DOHH2 (cell line): ENCODE measurements at regions not wholly inside any gene's neighbourhood (a gene's known extent, or its start where the extent isn't known, plus 50 kb on each side); places are given as distances from the start of the nearest gene placed in this dataset.

Experiments
- H3F3A ChIP-seq: fragments of 200-600 bp; sonication (generic), shearing (Covaris generic); 2 replicates; pipeline ENCODE4 v1.6.0; 2016; ENCODE audit warnings: antibody characterized with exemption, mild to moderate bottlenecking; ENCODE audit not compliant: control insufficient read depth, insufficient read depth
- H3K27ac ChIP-seq: fragments of 200-600 bp; sonication (generic); 2 replicates; pipeline ENCODE4 v1.5.1; 2014; ENCODE audit warnings: low read depth, mild to moderate bottlenecking, low read length, moderate library complexity
- H3K27me3 ChIP-seq: fragments of 200-600 bp; sonication (generic); 2 replicates; pipeline ENCODE4 v1.6.1; 2014; ENCODE audit warnings: mild to moderate bottlenecking, low read length, mixed read lengths; ENCODE audit not compliant: control insufficient read depth
- H3K36me3 ChIP-seq: fragments of 200-600 bp; sonication (generic); 2 replicates; pipeline ENCODE4 v1.6.1; 2014; ENCODE audit warnings: mild to moderate bottlenecking, low read length, moderate library complexity, mixed read lengths; ENCODE audit not compliant: control insufficient read depth
- H3K4me1 ChIP-seq: fragments of 200-600 bp; sonication (generic); 2 replicates; pipeline ENCODE4 v1.6.1; 2014; ENCODE audit warnings: mild to moderate bottlenecking, low read length, mixed read lengths; ENCODE audit not compliant: control insufficient read depth
- H3K4me2 ChIP-seq: fragments of 200-600 bp; sonication (generic); 2 replicates; pipeline ENCODE4 v1.6.0; 2014; ENCODE audit warnings: mild to moderate bottlenecking, low read length, moderate library complexity
- H3K4me3 ChIP-seq: fragments of 200-600 bp; sonication (generic); 2 replicates; pipeline ENCODE4 v1.5.1; 2014; ENCODE audit warnings: mild to moderate bottlenecking, low read length, mixed read lengths
- H3K79me2 ChIP-seq: fragments of 200-600 bp; sonication (generic); 2 replicates; pipeline ENCODE4 v1.6.1; 2014; ENCODE audit warnings: mild to moderate bottlenecking, low read length, mixed read lengths; ENCODE audit not compliant: control insufficient read depth
- H3K9me2 ChIP-seq: fragments of 200-600 bp; sonication (generic); replicated peaks from 2 replicates; pipeline ENCODE4 v1.6.1; 2014; ENCODE audit warnings: mild to moderate bottlenecking, low read length, mixed read lengths; ENCODE audit not compliant: control insufficient read depth
- H3K9me3 ChIP-seq: fragments of 200-600 bp; sonication (generic); 2 replicates; pipeline ENCODE4 v1.6.1; 2014; ENCODE audit warnings: antibody characterized with exemption, low read length, mixed read lengths; ENCODE audit not compliant: control insufficient read depth, insufficient read depth
- H4K20me1 ChIP-seq: fragments of 200-600 bp; sonication (generic); 2 replicates; pipeline ENCODE4 v1.6.0; 2014; ENCODE audit warnings: low read depth, mild to moderate bottlenecking, antibody characterized with exemption, low read length, moderate library complexity; ENCODE audit not compliant: control insufficient read depth, insufficient read depth
- EZH2phosphoT487 ChIP-seq: fragments of 200-600 bp; sonication (generic); IDR thresholded peaks from 2 replicates; pipeline ENCODE4 v1.6.1; 2017; ENCODE audit warnings: borderline replicate concordance, mild to moderate bottlenecking, antibody characterized with exemption, low read length, moderate library complexity, mixed read lengths
- TF ChIP-seq, protein P1 (sequence below): fragments of 200-600 bp; sonication (generic); IDR thresholded peaks from one replicate; pipeline ENCODE4 v1.5.1; 2014; ENCODE audit warnings: antibody characterized with exemption, mild to moderate bottlenecking, low read depth, low read length; ENCODE audit not compliant: poor library complexity, severe bottlenecking

DNA sequence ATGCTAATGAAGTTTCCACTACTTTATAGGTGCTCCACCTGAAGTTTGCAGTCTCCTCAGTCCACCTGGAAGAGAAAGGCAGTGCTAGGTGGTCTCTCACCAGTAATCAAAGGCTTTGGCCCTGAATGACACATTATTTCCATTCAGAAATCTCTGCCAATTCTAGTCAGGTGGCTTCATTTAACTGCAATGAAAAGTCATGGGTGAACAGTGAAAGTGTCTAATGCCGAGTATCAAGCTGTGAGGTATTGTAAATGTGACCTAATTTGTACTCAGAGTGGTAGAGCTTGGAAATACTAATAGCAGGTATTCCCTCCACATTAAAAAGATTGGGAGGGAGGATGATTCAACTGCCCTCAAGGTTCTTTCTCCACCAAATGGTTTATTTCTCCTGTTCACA lies 220.9 kb upstream of the LRFN5 start:
- Histone ChIP-seq H3K4me1 (no peaks in the 10 kb centered on the region), H3K27me3 (no peaks in the 10 kb centered on the region), H3K4me2 (no peak overlapping the region), H3K4me3 (no peak overlapping the region), H3K27ac (no peak overlapping the region), H4K20me1 (no peaks in the 10 kb centered on the region), H3K9me3 (no peaks in the 10 kb centered on the region), H3F3A (no peaks in the 10 kb centered on the region), H3K36me3 (no peaks in the 10 kb centered on the region), H3K9me2 (no peaks in the 10 kb centered on the region), H3K79me2 (no peaks in the 10 kb centered on the region)
- TF ChIP-seq EZH2phosphoT487 = no peak
- TF ChIP-seq, protein P1, sequence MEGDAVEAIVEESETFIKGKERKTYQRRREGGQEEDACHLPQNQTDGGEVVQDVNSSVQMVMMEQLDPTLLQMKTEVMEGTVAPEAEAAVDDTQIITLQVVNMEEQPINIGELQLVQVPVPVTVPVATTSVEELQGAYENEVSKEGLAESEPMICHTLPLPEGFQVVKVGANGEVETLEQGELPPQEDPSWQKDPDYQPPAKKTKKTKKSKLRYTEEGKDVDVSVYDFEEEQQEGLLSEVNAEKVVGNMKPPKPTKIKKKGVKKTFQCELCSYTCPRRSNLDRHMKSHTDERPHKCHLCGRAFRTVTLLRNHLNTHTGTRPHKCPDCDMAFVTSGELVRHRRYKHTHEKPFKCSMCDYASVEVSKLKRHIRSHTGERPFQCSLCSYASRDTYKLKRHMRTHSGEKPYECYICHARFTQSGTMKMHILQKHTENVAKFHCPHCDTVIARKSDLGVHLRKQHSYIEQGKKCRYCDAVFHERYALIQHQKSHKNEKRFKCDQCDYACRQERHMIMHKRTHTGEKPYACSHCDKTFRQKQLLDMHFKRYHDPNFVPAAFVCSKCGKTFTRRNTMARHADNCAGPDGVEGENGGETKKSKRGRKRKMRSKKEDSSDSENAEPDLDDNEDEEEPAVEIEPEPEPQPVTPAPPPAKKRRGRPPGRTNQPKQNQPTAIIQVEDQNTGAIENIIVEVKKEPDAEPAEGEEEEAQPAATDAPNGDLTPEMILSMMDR = no peak

DNA sequence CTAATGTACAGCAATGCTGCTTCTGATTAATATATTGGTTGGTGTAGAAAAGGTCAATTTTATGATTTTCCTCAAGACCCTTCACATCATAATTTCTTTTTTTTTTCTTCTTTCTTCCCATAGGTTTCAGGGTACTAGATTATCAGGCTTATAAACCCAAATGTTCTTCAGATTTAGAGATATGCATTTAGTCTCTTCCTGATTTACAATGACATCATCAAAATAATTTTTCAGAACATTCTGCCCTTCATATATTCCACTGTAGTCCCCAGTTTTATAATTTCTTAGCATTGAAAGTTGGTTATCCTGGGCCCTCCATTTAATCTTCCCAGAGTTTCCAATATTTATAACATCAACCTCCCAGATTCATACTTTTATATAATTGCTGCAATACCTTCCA lies 226.7 kb upstream of the LRFN5 start:
- TF ChIP-seq, protein P1 = no peak
- TF ChIP-seq EZH2phosphoT487 = no peak
- Histone ChIP-seq H3F3A (no peaks in the 10 kb centered on the region), H3K9me3 (no peaks in the 10 kb centered on the region), H3K79me2 (no peaks in the 10 kb centered on the region), H3K4me1 (no peaks in the 10 kb centered on the region), H4K20me1 (no peaks in the 10 kb centered on the region), H3K27me3 (no peaks in the 10 kb centered on the region), H3K27ac (no peak overlapping the region), H3K9me2 (no peaks in the 10 kb centered on the region), H3K4me2 (no peak overlapping the region), H3K36me3 (no peaks in the 10 kb centered on the region), H3K4me3 (no peak overlapping the region)

- H3F3A ChIP-seq = no peaks in the 10 kb centered on the region
- H3K9me3 ChIP-seq = no peaks in the 10 kb centered on the region
- H4K20me1 ChIP-seq = no peaks in the 10 kb centered on the region
- H3K4me1 ChIP-seq = no peaks in the 10 kb centered on the region
- H3K36me3 ChIP-seq = no peaks in the 10 kb centered on the region
- no peaks in the 10 kb centered on the region for H3K27me3 ChIP-seq
- H3K4me3 ChIP-seq = no peak overlapping the region
- H3K9me2 ChIP-seq = no peaks in the 10 kb centered on the region
- no peak overlapping the region for H3K4me2 ChIP-seq
- H3K27ac ChIP-seq = no peak overlapping the region
- no peaks in the 10 kb centered on the region for H3K79me2 ChIP-seq
- TF ChIP-seq, protein P1 = no peak
- TF ChIP-seq EZH2phosphoT487 = no peak
Measured at GRCh38 chr14:41378526-41378925, 228.2 kb upstream of the LRFN5 start.

- H3K4me2 ChIP-seq = no peak overlapping the region
- TF ChIP-seq, protein P1 = no peak
- TF ChIP-seq EZH2phosphoT487 = no peak
- H3K4me3 ChIP-seq = no peak overlapping the region
Measured at GRCh38 chr14:41377932-41378331, 228.7 kb upstream of the LRFN5 start.

More at GRCh38 chr14:41377932-41378331, 228.7 kb upstream of the LRFN5 start:
- no peaks in the 10 kb centered on the region for H4K20me1 ChIP-seq
- no peaks in the 10 kb centered on the region for H3K9me2 ChIP-seq
- no peaks in the 10 kb centered on the region for H3K36me3 ChIP-seq
- H3K4me1 ChIP-seq = no peaks in the 10 kb centered on the region
- H3K79me2 ChIP-seq = no peaks in the 10 kb centered on the region
- H3K9me3 ChIP-seq = no peaks in the 10 kb centered on the region
- H3K27me3 ChIP-seq = no peaks in the 10 kb centered on the region
- no peak overlapping the region for H3K27ac ChIP-seq
- no peaks in the 10 kb centered on the region for H3F3A ChIP-seq
